OCI-LY1 (cell line): ENCODE measurements at regions not wholly inside any gene's neighbourhood (a gene's known extent, or its start where the extent isn't known, plus 50 kb on each side); places are given as distances from the start of the nearest gene placed in this dataset.

Experiments used
- H2AFZ ChIP-seq: fragments of 200-600 bp; sonication (generic), shearing (Covaris generic); 2 replicates; pipeline ENCODE4 v1.6.0; 2014; ENCODE audit warnings: antibody characterized with exemption, mild to moderate bottlenecking, low read length
- H3F3A ChIP-seq: fragments of 200-600 bp; sonication (generic), shearing (Covaris generic); 2 replicates; pipeline ENCODE4 v1.6.0; 2014; ENCODE audit warnings: mild to moderate bottlenecking, antibody characterized with exemption, low read length, moderate library complexity; ENCODE audit not compliant: insufficient read depth
- H3K27ac ChIP-seq: fragments of 200-600 bp; sonication (generic); 2 replicates; pipeline ENCODE4 v1.5.1; 2014; ENCODE audit warnings: low read length, mixed run types, mild to moderate bottlenecking, low read depth; ENCODE audit not compliant: poor library complexity, severe bottlenecking
- H3K27me3 ChIP-seq: fragments of 200-600 bp; sonication (generic); 2 replicates; pipeline ENCODE4 v1.6.0; 2014; ENCODE audit warnings: antibody characterized with exemption, mild to moderate bottlenecking, low read length, moderate library complexity; ENCODE audit not compliant: insufficient read depth
- H3K36me3 ChIP-seq: fragments of 200-600 bp; sonication (generic); 2 replicates; pipeline ENCODE4 v1.6.1; 2014; ENCODE audit warnings: mild to moderate bottlenecking, antibody characterized with exemption, low read length, moderate library complexity, mixed read lengths; ENCODE audit not compliant: insufficient read depth
- H3K4me1 ChIP-seq: fragments of 200-600 bp; sonication (generic); 2 replicates; pipeline ENCODE4 v1.5.1; 2014; ENCODE audit warnings: mild to moderate bottlenecking, low read length, moderate library complexity; ENCODE audit not compliant: insufficient read depth, severe bottlenecking
- H3K4me2 ChIP-seq: fragments of 200-600 bp; sonication (generic), shearing (Covaris generic); 2 replicates; pipeline ENCODE4 v1.6.1; 2014; ENCODE audit warnings: low read length
- H3K4me3 ChIP-seq: fragments of 200-600 bp; sonication (generic); 2 replicates; pipeline ENCODE4 v1.5.1; 2014; ENCODE audit warnings: low read length, low read depth, mild to moderate bottlenecking, mixed read lengths; ENCODE audit not compliant: poor library complexity, severe bottlenecking
- H3K79me2 ChIP-seq: fragments of 200-600 bp; shearing (Covaris generic); 2 replicates; pipeline ENCODE4 v1.6.1; 2016; ENCODE audit warnings: mixed run types, low read length, mixed read lengths; ENCODE audit not compliant: insufficient read depth
- H3K9ac ChIP-seq: fragments of 200-600 bp; sonication (generic), shearing (Covaris generic); 2 replicates; pipeline ENCODE4 v1.6.1; 2014; ENCODE audit warnings: mild to moderate bottlenecking, low read length, mixed read lengths
- H3K9me2 ChIP-seq: fragments of 200-600 bp; sonication (generic), shearing (Covaris generic); 2 replicates; pipeline ENCODE4 v1.6.1; 2014; ENCODE audit warnings: low read depth, mild to moderate bottlenecking, low read length, mixed read lengths
- H3K9me3 ChIP-seq: fragments of 200-600 bp; shearing (Covaris generic); 2 replicates; pipeline ENCODE4 v1.6.1; 2014; ENCODE audit warnings: low read length, mixed read lengths
- H4K20me1 ChIP-seq: fragments of 200-600 bp; sonication (generic), shearing (Covaris generic); 2 replicates; pipeline ENCODE4 v1.6.0; 2016; ENCODE audit warnings: mild to moderate bottlenecking, low read length; ENCODE audit not compliant: insufficient read depth
- CTCF ChIP-seq: fragments of 200-600 bp; sonication (generic), shearing (Covaris generic); IDR thresholded peaks from 2 replicates; pipeline ENCODE4 v1.5.1; 2017; ENCODE audit warnings: mild to moderate bottlenecking, antibody characterized with exemption, low read length, moderate library complexity, mixed read lengths
- EZH2 ChIP-seq: fragments of 200-600 bp; sonication (generic), shearing (Covaris generic); IDR thresholded peaks from 2 replicates; pipeline ENCODE4 v1.8.0; 2017; ENCODE audit warnings: borderline replicate concordance, mixed run types, mild to moderate bottlenecking, antibody characterized with exemption, low read length, moderate library complexity, mixed read lengths

GRCh38 chr21:15170614-15171013 lies 105.8 kb upstream of the NRIP1 start:
- Histone ChIP-seq H2AFZ (no peak overlapping the region), H3K4me3 (no peak overlapping the region), H3K4me1 (no peaks in the 10 kb centered on the region), H3K9ac (no peak overlapping the region), H3K9me3 (no peaks in the 10 kb centered on the region), H3K9me2 (no peaks in the 10 kb centered on the region), H3F3A (no peaks in the 10 kb centered on the region), H3K36me3 (no peaks in the 10 kb centered on the region), H3K27ac (no peak overlapping the region), H4K20me1 (no peaks in the 10 kb centered on the region), H3K4me2 (no peak overlapping the region), H3K79me2 (no peaks in the 10 kb centered on the region), H3K27me3 (no peaks in the 10 kb centered on the region)
- no peak for TF ChIP-seq CTCF
- TF ChIP-seq EZH2: no peak

GRCh38 chr21:15171546-15171945 lies 106.7 kb upstream of the NRIP1 start:
- H3K9me3 ChIP-seq: no peaks in the 10 kb centered on the region
- no peak overlapping the region for H2AFZ ChIP-seq
- no peak overlapping the region for H3K9ac ChIP-seq
- no peaks in the 10 kb centered on the region for H3K4me1 ChIP-seq
- no peaks in the 10 kb centered on the region for H3K9me2 ChIP-seq
- H3K4me2 ChIP-seq: no peak overlapping the region
- no peaks in the 10 kb centered on the region for H3K36me3 ChIP-seq
- H3K27ac ChIP-seq: no peak overlapping the region
- H3K79me2 ChIP-seq: no peaks in the 10 kb centered on the region
- H3K27me3 ChIP-seq: no peaks in the 10 kb centered on the region
- no peaks in the 10 kb centered on the region for H4K20me1 ChIP-seq
- no peak overlapping the region for H3K4me3 ChIP-seq
- TF ChIP-seq EZH2: no peak
- TF ChIP-seq CTCF: no peak
- no peaks in the 10 kb centered on the region for H3F3A ChIP-seq

GRCh38 chr21:15172963-15173362 lies 108.2 kb upstream of the NRIP1 start:
- Histone ChIP-seq H3K9me2 (no peaks in the 10 kb centered on the region), H4K20me1 (no peaks in the 10 kb centered on the region), H3K79me2 (no peaks in the 10 kb centered on the region), H3F3A (no peaks in the 10 kb centered on the region), H3K4me2 (no peak overlapping the region), H3K4me3 (no peak overlapping the region), H3K27ac (no peak overlapping the region), H3K9ac (no peak overlapping the region), H2AFZ (no peak overlapping the region), H3K4me1 (no peaks in the 10 kb centered on the region), H3K36me3 (no peaks in the 10 kb centered on the region), H3K27me3 (no peaks in the 10 kb centered on the region), H3K9me3 (no peaks in the 10 kb centered on the region)
- TF ChIP-seq EZH2: no peak
- no peak for TF ChIP-seq CTCF
